ENCODE measurements at regions not wholly inside any gene's neighbourhood (a gene's known extent, or its start where the extent isn't known, plus 50 kb on each side); places are given as distances from the start of the nearest gene placed in this dataset.

GRCh38 chr15:58298879-58299850, 132.6 kb upstream of the LIPC start:
- 77% methylated on average over 10 of the region's 10 CpGs for WGBS (ENCODE audit: missing lambda C conversion rate)
- H3K4me3 ChIP-seq = no peak overlapping the region
- TF ChIP-seq USF2 (IDR thresholded peaks at IDR 0.05) (no peak), EP300 (IDR thresholded peaks at IDR 0.05) (no peak), E2F6 (IDR thresholded peaks at IDR 0.05; ENCODE audit: borderline replicate concordance, low read depth) (no peak)
- ChIA-PET POLR2A (no interaction called here), CTCF (no interaction called here)
- H3K27ac ChIP-seq = no peak overlapping the region
- no peak for ATAC-seq
- no peak overlapping the region for H3K4me2 ChIP-seq
- no peak for DNase-seq (ENCODE audit: low read depth in 1 of 2, low spot score in 1 of 2)
- H3K9me3 ChIP-seq = peaks cover 25% of the 10 kb centered on the region
- no peak for FAIRE-seq
- H3K4me1 ChIP-seq = no peaks in the 10 kb centered on the region

- ChIA-PET POLR2A (no interaction called here), CTCF (interaction anchor here (0.9 to 1.0 kb wide), 2 partner anchors 9 to 33 kb away, joined by 3 to 4 read pairs; no protein-coding TSS in a partner anchor)
- ATAC-seq (no peak), FAIRE-seq (no peak), DNase-seq (ENCODE audit: low read depth in 1 of 2, low spot score in 1 of 2) (no peak)
- TF ChIP-seq BHLHE40 (IDR thresholded peaks at IDR 0.05; ENCODE audit: low read depth, low read length) (no peak), PBX3 (IDR thresholded peaks at IDR 0.05) (no peak), RNF2 (IDR thresholded peaks at IDR 0.05; ENCODE audit: borderline replicate concordance, low read depth) (no peak), BCL3 (IDR thresholded peaks at IDR 0.05) (no peak), E2F6 (IDR thresholded peaks at IDR 0.05; ENCODE audit: borderline replicate concordance, low read depth) (no peak), RCOR1 (IDR thresholded peaks at IDR 0.05; ENCODE audit: low read depth, low read length) (no peak), MAFK (IDR thresholded peaks at IDR 0.05; ENCODE audit: partially characterized antibody) (no peak), ZSCAN20 (CRISPR knock-in tag; IDR thresholded peaks at IDR 0.05) (no peak), RAD21 (conservative IDR thresholded peaks at IDR 0.05 in 1 of 2, IDR thresholded peaks at IDR 0.05 in 1 of 2) (no peak), EHF (CRISPR knock-in tag; IDR thresholded peaks at IDR 0.05) (no peak), NR3C1 (IDR thresholded peaks at IDR 0.05) (no peak), HDAC2 (IDR thresholded peaks at IDR 0.05) (no peak), SMC3 (IDR thresholded peaks at IDR 0.05) (no peak)
- Histone ChIP-seq H3K9me3 (peaks cover 3% of the 10 kb centered on the region; the same call in 1 of the 3 replicates), H3K4me3 (no peak overlapping the region), H3K4me1 (peaks cover 12% of the 10 kb centered on the region; the same call in 1 of the 3 replicates), H3K4me2 (no peak overlapping the region), H3K27ac (no peak overlapping the region)
- WGBS (ENCODE audit: missing lambda C conversion rate) = 20% methylated on average over 1 of the region's 1 CpG
Measured at GRCh38 chr15:58302832-58303231, 129.0 kb upstream of the LIPC start.

GRCh38 chr15:58303236-58303635, 128.6 kb upstream of the LIPC start:
- H3K4me3 ChIP-seq = no peak overlapping the region
- FAIRE-seq (no peak), DNase-seq (ENCODE audit: low read depth in 1 of 2, low spot score in 1 of 2) (no peak), ATAC-seq (no peak)
- H3K9me3 ChIP-seq = 0 out of 3 replicates have a peak, but pooled peaks cover 3% of the 10 kb centered on the region
- 89% methylated on average over 6 of the region's 6 CpGs for WGBS (ENCODE audit: missing lambda C conversion rate)
- POLR2A ChIA-PET = no interaction called here
- H3K27ac ChIP-seq = no peak overlapping the region
- H3K4me2 ChIP-seq = no peak overlapping the region
- CTCF ChIA-PET = interaction anchor here (0.6 to 1.0 kb wide), 3 partner anchors 9 to 58 kb away, joined by 3 to 4 read pairs (median 3); no protein-coding TSS in a partner anchor
- peaks cover 14% of the 10 kb centered on the region; the same call in 1 of the 3 replicates for H3K4me1 ChIP-seq
- TF ChIP-seq HMGXB4 (CRISPR knock-in tag; IDR thresholded peaks at IDR 0.05; ENCODE audit: borderline replicate concordance) (no peak), HOXA7 (CRISPR knock-in tag; IDR thresholded peaks at IDR 0.05) (no peak), RARB (CRISPR knock-in tag; IDR thresholded peaks at IDR 0.05) (no peak), MAZ (IDR thresholded peaks at IDR 0.05; ENCODE audit: borderline replicate concordance, low read depth, low read length) (no peak), CBX2 (IDR thresholded peaks at IDR 0.05; ENCODE audit: borderline replicate concordance, low read depth) (no peak), CTCF (IDR thresholded peaks at IDR 0.05) (no peak), MAFK (IDR thresholded peaks at IDR 0.05; ENCODE audit: partially characterized antibody) (no peak), POLR2A (IDR thresholded peaks at IDR 0.05; ENCODE audit: low read length) (no peak), KDM1A (IDR thresholded peaks at IDR 0.05; ENCODE audit: low read depth) (no peak), FOSB (CRISPR knock-in tag; IDR thresholded peaks at IDR 0.05) (no peak), SMC3 (IDR thresholded peaks at IDR 0.05) (no peak), RNF2 (IDR thresholded peaks at IDR 0.05; ENCODE audit: borderline replicate concordance, low read depth) (no peak)
